ENCODE measurements at regions not wholly inside any gene's neighbourhood (a gene's known extent, or its start where the extent isn't known, plus 50 kb on each side); places are given as distances from the start of the nearest gene placed in this dataset.

DNA sequence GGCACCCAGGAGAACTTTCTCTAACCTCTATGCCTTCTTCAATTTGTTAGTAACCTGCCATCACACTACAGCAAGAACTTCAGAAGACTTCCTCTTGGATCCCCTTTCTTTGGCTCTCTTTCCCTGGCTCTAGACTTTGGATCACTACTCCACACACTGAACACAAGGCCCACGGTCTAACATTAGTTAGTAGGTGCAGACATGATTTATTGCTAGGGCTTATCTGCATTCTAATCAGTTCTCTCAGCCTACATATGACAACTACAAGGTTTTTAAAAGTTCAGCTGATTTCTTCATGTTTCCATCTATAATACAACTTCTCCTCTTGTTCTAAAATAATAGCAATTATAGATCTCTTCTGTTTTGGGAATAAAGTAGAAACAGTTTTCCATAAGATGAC is 209.1 kb upstream of the ANXA10 start:
- H3K79me2 ChIP-seq (ENCODE audit: control insufficient read depth, insufficient read depth, low read length) = no peaks in the 10 kb centered on the region
- H3K4me1 ChIP-seq (ENCODE audit: control insufficient read depth, extremely low read depth, insufficient read depth, low read length) = peaks cover 6% of the 10 kb centered on the region
- no peaks in the 10 kb centered on the region for H3K36me3 ChIP-seq (ENCODE audit: control insufficient read depth in 2 of 2, extremely low read depth in 1 of 2, insufficient read depth in 2 of 2, low read length in 2 of 2)
- no peak overlapping the region for H3K4me2 ChIP-seq (ENCODE audit: control insufficient read depth, extremely low read depth, insufficient read depth, low read depth, low read length)
- no peaks in the 10 kb centered on the region for H4K20me1 ChIP-seq (ENCODE audit: control insufficient read depth, extremely low read depth, insufficient read depth, low read length)
- no peaks in the 10 kb centered on the region for H3K9me1 ChIP-seq (ENCODE audit: control insufficient read depth, extremely low read depth, insufficient read depth, low read length)
- dilution Hi-C loops (cut with MboI; ENCODE audit: extremely low pct_ligation_motif_present, low sequenced_read_pairs) = no loop called here
- H3K27ac ChIP-seq (ENCODE audit: control insufficient read depth, insufficient read depth, low read length) = no peak overlapping the region
- H3K9me3 ChIP-seq (ENCODE audit: control insufficient read depth, low read depth, low read length) = no peaks in the 10 kb centered on the region
- H3K27me3 ChIP-seq (ENCODE audit: control insufficient read depth, extremely low read depth, insufficient read depth, low read length) = no peaks in the 10 kb centered on the region
- no peak overlapping the region for H3K4me3 ChIP-seq (ENCODE audit: control insufficient read depth in 2 of 3, extremely low read depth in 1 of 3, insufficient read depth in 2 of 3, low read depth in 1 of 3, low read length in 3 of 3)
- no peak for TF ChIP-seq EZH2 (IDR thresholded peaks at IDR 0.05; ENCODE audit: low read length)
- TF ChIP-seq, protein P1, sequence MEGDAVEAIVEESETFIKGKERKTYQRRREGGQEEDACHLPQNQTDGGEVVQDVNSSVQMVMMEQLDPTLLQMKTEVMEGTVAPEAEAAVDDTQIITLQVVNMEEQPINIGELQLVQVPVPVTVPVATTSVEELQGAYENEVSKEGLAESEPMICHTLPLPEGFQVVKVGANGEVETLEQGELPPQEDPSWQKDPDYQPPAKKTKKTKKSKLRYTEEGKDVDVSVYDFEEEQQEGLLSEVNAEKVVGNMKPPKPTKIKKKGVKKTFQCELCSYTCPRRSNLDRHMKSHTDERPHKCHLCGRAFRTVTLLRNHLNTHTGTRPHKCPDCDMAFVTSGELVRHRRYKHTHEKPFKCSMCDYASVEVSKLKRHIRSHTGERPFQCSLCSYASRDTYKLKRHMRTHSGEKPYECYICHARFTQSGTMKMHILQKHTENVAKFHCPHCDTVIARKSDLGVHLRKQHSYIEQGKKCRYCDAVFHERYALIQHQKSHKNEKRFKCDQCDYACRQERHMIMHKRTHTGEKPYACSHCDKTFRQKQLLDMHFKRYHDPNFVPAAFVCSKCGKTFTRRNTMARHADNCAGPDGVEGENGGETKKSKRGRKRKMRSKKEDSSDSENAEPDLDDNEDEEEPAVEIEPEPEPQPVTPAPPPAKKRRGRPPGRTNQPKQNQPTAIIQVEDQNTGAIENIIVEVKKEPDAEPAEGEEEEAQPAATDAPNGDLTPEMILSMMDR (optimal IDR thresholded peaks at IDR 0.05 in 1 of 3, IDR thresholded peaks at IDR 0.05 in 1 of 3, conservative IDR thresholded peaks at IDR 0.05 in 1 of 3; ENCODE audit: extremely low read depth in 1 of 3, insufficient read depth in 2 of 3, low read length in 3 of 3) = no peak
- H2AFZ ChIP-seq (ENCODE audit: control insufficient read depth, low read length) = peak overlapping the region; percentile 60
- no peak for DNase-seq (ENCODE audit: low read depth, low spot score)
- no peak overlapping the region for H3K9ac ChIP-seq (ENCODE audit: control insufficient read depth, extremely low read depth, insufficient read depth, low read length)
- no peak for FAIRE-seq

DNA sequence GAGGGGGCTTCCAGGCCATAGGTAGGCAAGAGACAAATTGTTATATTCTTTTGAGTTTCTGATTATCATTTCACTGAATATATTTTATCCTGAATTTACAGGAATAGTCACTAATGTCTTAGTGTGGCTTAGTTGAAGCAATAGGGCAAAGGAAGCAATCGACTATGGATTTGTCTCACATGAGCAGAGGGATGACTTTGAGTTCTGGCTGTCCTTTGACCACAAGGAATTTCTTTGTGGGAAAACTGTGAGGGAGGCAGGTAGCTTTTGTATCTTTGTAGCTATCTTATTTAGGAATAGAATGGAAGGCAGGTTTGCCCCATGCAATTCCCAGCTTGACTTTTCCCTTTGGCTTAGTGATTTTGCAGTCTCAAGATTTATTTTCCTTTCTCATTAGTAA is 207.3 kb upstream of the ANXA10 start:
- Histone ChIP-seq H3K27ac (ENCODE audit: control insufficient read depth, insufficient read depth, low read length) (no peak overlapping the region), H2AFZ (ENCODE audit: control insufficient read depth, low read length) (no peak overlapping the region), H3K4me3 (ENCODE audit: control insufficient read depth in 2 of 3, extremely low read depth in 1 of 3, insufficient read depth in 2 of 3, low read depth in 1 of 3, low read length in 3 of 3) (no peak overlapping the region), H3K36me3 (ENCODE audit: control insufficient read depth in 2 of 2, extremely low read depth in 1 of 2, insufficient read depth in 2 of 2, low read length in 2 of 2) (no peaks in the 10 kb centered on the region), H3K4me1 (ENCODE audit: control insufficient read depth, extremely low read depth, insufficient read depth, low read length) (peaks cover 6% of the 10 kb centered on the region), H3K9ac (ENCODE audit: control insufficient read depth, extremely low read depth, insufficient read depth, low read length) (no peak overlapping the region), H3K4me2 (ENCODE audit: control insufficient read depth, extremely low read depth, insufficient read depth, low read depth, low read length) (no peak overlapping the region), H3K27me3 (ENCODE audit: control insufficient read depth, extremely low read depth, insufficient read depth, low read length) (no peaks in the 10 kb centered on the region), H3K9me1 (ENCODE audit: control insufficient read depth, extremely low read depth, insufficient read depth, low read length) (no peaks in the 10 kb centered on the region), H4K20me1 (ENCODE audit: control insufficient read depth, extremely low read depth, insufficient read depth, low read length) (no peaks in the 10 kb centered on the region), H3K79me2 (ENCODE audit: control insufficient read depth, insufficient read depth, low read length) (no peaks in the 10 kb centered on the region), H3K9me3 (ENCODE audit: control insufficient read depth, low read depth, low read length) (no peaks in the 10 kb centered on the region)
- dilution Hi-C loops (cut with MboI; ENCODE audit: extremely low pct_ligation_motif_present, low sequenced_read_pairs) = no loop called here
- no peak for FAIRE-seq
- TF ChIP-seq, protein P1 (optimal IDR thresholded peaks at IDR 0.05 in 1 of 3, IDR thresholded peaks at IDR 0.05 in 1 of 3, conservative IDR thresholded peaks at IDR 0.05 in 1 of 3; ENCODE audit: extremely low read depth in 1 of 3, insufficient read depth in 2 of 3, low read length in 3 of 3) = no peak
- no peak for TF ChIP-seq EZH2 (IDR thresholded peaks at IDR 0.05; ENCODE audit: low read length)
- no peak for DNase-seq (ENCODE audit: low read depth, low spot score)

Data from keratinocyte (primary cell).